Heart left ventricle (tissue), 16 donors: ENCODE measurements at regions not wholly inside any gene's neighbourhood (a gene's known extent, or its start where the extent isn't known, plus 50 kb on each side); places are given as distances from the start of the nearest gene placed in this dataset.

Experiments used
- ATAC-seq, 4 donors: fragments of 200-7000 bp; cut with Tn5 transposase; one replicate each; pipeline ENCODE4 v1.9.1; 2020 to 2022; ENCODE audit warnings: moderate library complexity in 4 of 4, mild to moderate bottlenecking in 3 of 4, moderate number of reproducible peaks in 1 of 4
- DNase-seq, 5 donors: peaks; one replicate each; pipeline ENCODE4 v3.0.0-alpha.2; 2020
- H3K27ac ChIP-seq, 12 donors: fragments of 200-600 bp; sonication (generic) in 4 of 12; one replicate each; pipeline versions ENCODE4 v1.5.0 to v1.8.0; 2016 to 2022; ENCODE audit warnings: mild to moderate bottlenecking in 2 of 12
- H3K27me3 ChIP-seq, 9 donors: fragments of 200-600 bp; sonication (generic) in 2 of 9; one replicate each; pipeline versions ENCODE4 v1.5.1 to v1.8.0; 2016 to 2022; ENCODE audit warnings: mild to moderate bottlenecking in 3 of 9
- H3K36me3 ChIP-seq, 9 donors: fragments of 200-600 bp; sonication (generic) in 2 of 9; one replicate each; pipeline versions ENCODE4 v1.5.0 to v1.8.0; 2018 to 2022; ENCODE audit warnings: mild to moderate bottlenecking in 2 of 9
- H3K4me1 ChIP-seq, 12 donors: fragments of 200-600 bp; sonication (generic) in 4 of 12; one replicate each; pipeline versions ENCODE4 v1.5.0 to v1.8.0; 2016 to 2022; ENCODE audit warnings: mild to moderate bottlenecking in 3 of 12
- H3K4me3 ChIP-seq, 12 donors: fragments of 200-600 bp; sonication (generic) in 4 of 12; one replicate each; pipeline versions ENCODE4 v1.5.0 to v1.8.0; 2017 to 2022; ENCODE audit warnings: mild to moderate bottlenecking in 9 of 12, moderate library complexity in 4 of 12
- H3K9me3 ChIP-seq, 12 donors: fragments of 200-600 bp; sonication (generic) in 4 of 12; one replicate each; pipeline versions ENCODE4 v1.5.0 to v1.8.0; 2016 to 2022; ENCODE audit warnings: mild to moderate bottlenecking in 1 of 12
- POLR2A ChIP-seq, 2 donors: fragments of 450-650 bp; IDR thresholded peaks; one replicate each; pipeline ENCODE4 v1.6.1; 2017; ENCODE audit warnings: antibody characterized with exemption in 2 of 2, mild to moderate bottlenecking in 2 of 2, moderate library complexity in 2 of 2
- WGBS, 4 donors: extraction: QIAGEN DNeasy Blood & Tissue Kit in 2 of 4; methylation state at CpG; one replicate each; pipeline versions ENCODE4 v1.1.5 to v1.1.7; 2013 to 2018; 5-methylcytosine and 5-hydroxymethylcytosine counted together
- intact Hi-C, 10 donors: fragments of 100-400 bp; cut with DNase I; formaldehyde crosslinking; loops; one replicate each; pipeline versions ENCODE4 v1.11.1 to v1.14.2; 2022
- TF ChIP-seq, protein P1 (sequence below), 12 donors: fragments of 200-600 bp; sonication (generic) in 4 of 12; IDR thresholded peaks; one replicate each; pipeline versions ENCODE4 v1.5.0 to v1.8.0; 2018 to 2022; ENCODE audit warnings: antibody characterized with exemption in 12 of 12, mild to moderate bottlenecking in 5 of 12
- donor health status: ischemic (EF 13 %, LVEDD 7.1; RV severe dilation, severe dysfunction).
- donor health status: healthy with polysubstance abuse.
- donor health status: DM: no; HTN: yes; CAD: no.
- donor health status: DM: no; HTN: no; CAD: no.
- donor health status: ischemic (EF 25% LVEDD 6.9; RV normal size, moderate dysfunction).
- donor health status: ischemic (EF 25% LVEDD 5.7; RV mildly dilated, moderate dysfunction).
- donor health status: healthy.
- donor health status: DM: yes; HTN: yes; CAD: no.
- donor health status: ischemic (EF 35%, LVEDD 5.7; RV mildly dilated, moderate dysfunction).
- donor health status: nonischemic (EF 11% LVEDD 7.7; RV severe dilation, severe dysfunction).
- donor health status: DM: yes; HTN: yes; CAD: no.
- donor health status: PGD.
- donor health status: ischemic (EF 29% LVEDD 5.4; RV normal size, mild dysfunction).
- donor health status: nonischemic (EF 23%, LVEDD 6.1; RV moderate dilation, normal function).

DNA sequence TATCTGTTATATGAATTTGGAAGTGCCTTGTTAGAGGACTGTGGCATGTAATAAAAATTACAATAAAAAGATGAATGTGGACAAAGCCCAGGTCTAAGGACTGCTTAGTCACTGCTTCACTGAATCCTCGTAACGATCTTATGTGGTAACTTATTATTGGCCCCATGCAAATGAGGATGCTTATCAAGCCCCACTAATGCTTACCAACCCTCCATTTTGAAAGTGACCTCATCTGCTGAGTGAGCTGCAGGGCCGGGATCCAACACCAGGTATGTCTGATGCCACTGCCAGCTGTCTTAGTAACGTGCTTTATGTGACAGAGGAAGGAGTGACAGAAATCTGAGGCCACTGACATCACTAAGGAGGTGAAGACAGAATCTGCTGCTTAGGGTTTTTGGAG is 65.3 kb upstream of the CCDC85A start:
- Histone ChIP-seq H3K9me3 (no peaks in the 10 kb centered on the region), H3K36me3 (no peaks in the 10 kb centered on the region), H3K27ac (no peak overlapping the region), H3K4me1 (no peaks in the 10 kb centered on the region), H3K4me3 (no peak overlapping the region), H3K27me3 (peaks cover 0 to 3% (median 0%) of the 10 kb centered on the region in 9 donors)
- intact Hi-C loops: no loop called here
- no peak for ATAC-seq
- TF ChIP-seq, protein P1, sequence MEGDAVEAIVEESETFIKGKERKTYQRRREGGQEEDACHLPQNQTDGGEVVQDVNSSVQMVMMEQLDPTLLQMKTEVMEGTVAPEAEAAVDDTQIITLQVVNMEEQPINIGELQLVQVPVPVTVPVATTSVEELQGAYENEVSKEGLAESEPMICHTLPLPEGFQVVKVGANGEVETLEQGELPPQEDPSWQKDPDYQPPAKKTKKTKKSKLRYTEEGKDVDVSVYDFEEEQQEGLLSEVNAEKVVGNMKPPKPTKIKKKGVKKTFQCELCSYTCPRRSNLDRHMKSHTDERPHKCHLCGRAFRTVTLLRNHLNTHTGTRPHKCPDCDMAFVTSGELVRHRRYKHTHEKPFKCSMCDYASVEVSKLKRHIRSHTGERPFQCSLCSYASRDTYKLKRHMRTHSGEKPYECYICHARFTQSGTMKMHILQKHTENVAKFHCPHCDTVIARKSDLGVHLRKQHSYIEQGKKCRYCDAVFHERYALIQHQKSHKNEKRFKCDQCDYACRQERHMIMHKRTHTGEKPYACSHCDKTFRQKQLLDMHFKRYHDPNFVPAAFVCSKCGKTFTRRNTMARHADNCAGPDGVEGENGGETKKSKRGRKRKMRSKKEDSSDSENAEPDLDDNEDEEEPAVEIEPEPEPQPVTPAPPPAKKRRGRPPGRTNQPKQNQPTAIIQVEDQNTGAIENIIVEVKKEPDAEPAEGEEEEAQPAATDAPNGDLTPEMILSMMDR (IDR thresholded peaks at IDR 0.05): no peak
- no peak for TF ChIP-seq POLR2A (IDR thresholded peaks at IDR 0.05)
- no peak for DNase-seq
- WGBS, 4 donors: 67 to 73% (median 72%) methylated on average over 4 of the region's 4 CpGs

DNA sequence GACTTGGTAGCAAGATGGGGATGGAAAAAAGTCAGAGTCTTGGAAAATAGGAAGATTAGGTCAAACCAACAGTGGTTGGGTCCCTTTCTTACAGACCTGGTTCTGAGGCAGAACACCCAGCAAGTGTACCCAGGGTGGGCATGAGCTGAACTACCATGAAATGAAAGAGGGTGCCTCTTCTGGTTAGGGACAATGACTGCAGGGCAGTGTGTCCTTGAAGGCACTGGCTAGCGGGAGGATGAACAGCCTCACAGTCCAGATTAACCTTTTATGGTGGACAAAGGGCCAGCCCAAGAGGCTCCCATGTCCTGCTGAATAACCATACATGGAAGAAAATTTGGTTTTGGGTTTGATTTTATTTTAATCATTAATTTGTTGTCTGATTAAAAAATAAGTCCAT is 61.8 kb upstream of the CCDC85A start:
- DNase-seq (no peak), ATAC-seq (no peak)
- intact Hi-C loops: no loop called here
- H3K9me3 ChIP-seq: no peaks in the 10 kb centered on the region
- 73 to 81% (median 79%) methylated on average over 1 of the region's 1 CpG for WGBS, 4 donors
- peaks cover 0 to 3% (median 0%) of the 10 kb centered on the region in 9 donors for H3K27me3 ChIP-seq
- no peaks in the 10 kb centered on the region for H3K4me1 ChIP-seq
- TF ChIP-seq, protein P1 (IDR thresholded peaks at IDR 0.05): no peak
- TF ChIP-seq POLR2A (IDR thresholded peaks at IDR 0.05): no peak
- H3K27ac ChIP-seq: no peak overlapping the region
- no peak overlapping the region for H3K4me3 ChIP-seq
- H3K36me3 ChIP-seq: no peaks in the 10 kb centered on the region

DNA sequence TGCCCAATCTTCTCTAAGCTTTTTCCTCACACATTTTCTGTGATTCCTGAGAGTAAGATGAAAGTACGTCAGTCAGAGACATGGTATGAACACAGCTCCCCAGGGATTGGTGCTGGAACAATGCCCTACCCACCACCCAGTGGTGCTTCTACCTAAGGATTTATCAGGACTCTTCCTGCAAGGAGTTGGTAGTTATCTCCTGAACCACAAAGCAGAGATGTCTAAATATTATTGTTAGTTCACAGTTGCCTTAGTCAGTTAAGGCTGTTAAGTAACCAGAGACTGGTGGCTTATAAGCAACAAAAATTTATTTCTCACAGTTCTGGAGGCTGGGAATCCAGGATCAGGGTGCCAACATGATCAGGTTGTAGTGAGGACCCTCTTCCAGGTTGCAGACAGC is 60.3 kb upstream of the CCDC85A start:
- Histone ChIP-seq H3K9me3 (no peaks in the 10 kb centered on the region), H3K27ac (no peak overlapping the region), H3K27me3 (peaks cover 0 to 3% (median 0%) of the 10 kb centered on the region in 9 donors), H3K4me3 (no peak overlapping the region), H3K4me1 (no peaks in the 10 kb centered on the region), H3K36me3 (no peaks in the 10 kb centered on the region)
- intact Hi-C loops: no loop called here
- TF ChIP-seq, protein P1 (IDR thresholded peaks at IDR 0.05): no peak
- TF ChIP-seq POLR2A (IDR thresholded peaks at IDR 0.05): no peak
- ATAC-seq (no peak), DNase-seq (no peak)
- 71 to 86% (median 83%) methylated on average over 1 of the region's 1 CpG for WGBS, 4 donors

DNA sequence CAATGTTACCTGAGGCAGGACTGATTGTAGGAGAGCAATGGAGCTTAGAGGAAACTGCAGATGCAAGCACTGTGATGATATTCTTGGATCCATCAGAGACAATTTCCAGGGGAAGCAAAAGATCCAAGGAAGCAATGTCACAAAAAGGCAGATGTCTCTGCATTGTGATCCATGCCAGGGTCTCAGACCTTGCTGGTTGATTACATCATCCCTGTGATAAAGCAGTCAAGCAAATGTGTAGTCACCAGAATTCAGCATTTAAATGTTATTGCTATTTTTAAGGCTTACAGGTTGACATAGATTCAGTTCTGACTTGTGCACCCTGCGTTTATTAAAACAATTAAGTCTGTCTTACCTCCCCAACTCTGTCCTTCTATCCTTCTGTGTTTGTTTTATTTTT is 56.8 kb upstream of the CCDC85A start:
- H3K4me1 ChIP-seq: no peaks in the 10 kb centered on the region
- DNase-seq (no peak), ATAC-seq (no peak)
- TF ChIP-seq, protein P1 (IDR thresholded peaks at IDR 0.05): no peak
- no peak for TF ChIP-seq POLR2A (IDR thresholded peaks at IDR 0.05)
- no peak overlapping the region for H3K27ac ChIP-seq
- no peaks in the 10 kb centered on the region for H3K36me3 ChIP-seq
- no peak overlapping the region for H3K4me3 ChIP-seq
- intact Hi-C loops: no loop called here
- no peaks in the 10 kb centered on the region for H3K27me3 ChIP-seq
- H3K9me3 ChIP-seq: no peaks in the 10 kb centered on the region
- WGBS, 4 donors: 81 to 92% (median 84%) methylated on average over 1 of the region's 1 CpG
